ENCODE measurements at regions not wholly inside any gene's neighbourhood (a gene's known extent, or its start where the extent isn't known, plus 50 kb on each side); places are given as distances from the start of the nearest gene placed in this dataset.

DNA sequence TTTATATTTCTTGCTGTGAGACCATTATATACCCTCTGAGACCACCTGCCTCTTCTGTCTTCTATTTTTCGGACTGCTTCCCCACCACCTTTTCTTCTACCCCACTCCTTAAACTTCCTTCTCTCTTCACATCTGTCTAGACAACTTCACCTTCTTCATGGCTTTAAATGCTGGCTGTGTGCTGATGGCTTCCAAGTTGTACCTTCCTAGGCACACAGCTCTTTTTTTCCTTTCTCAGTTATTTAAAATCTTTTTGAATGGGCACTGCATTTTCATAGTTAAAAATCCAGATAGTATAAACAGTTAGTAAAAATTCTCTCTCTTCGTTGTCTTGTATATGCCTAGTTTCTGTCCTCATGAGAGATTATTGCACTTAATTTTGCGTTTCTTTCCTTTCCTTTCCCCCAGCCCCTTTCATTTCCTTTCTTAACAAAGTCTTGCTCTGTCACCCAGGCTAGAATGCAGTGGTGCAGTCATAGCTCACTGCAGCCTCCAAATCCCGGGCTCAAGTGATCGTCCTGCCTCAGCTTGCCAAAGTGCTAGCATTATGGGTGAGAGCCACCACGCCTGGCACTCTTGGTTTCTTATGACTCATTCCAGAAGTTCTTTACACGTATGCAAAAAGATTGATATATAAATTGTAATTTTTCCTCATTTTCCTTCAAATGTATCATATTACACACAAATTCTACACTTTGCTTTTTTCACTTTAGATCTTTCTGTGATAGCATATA, 114.3 kb downstream of the NPIPB5 start:
- CTCF ChIA-PET: no interaction called here
- Histone ChIP-seq H3K9me3 (ENCODE audit: control extremely low read depth in 1 of 5, control insufficient read depth in 4 of 5, insufficient read depth in 2 of 5, low read depth in 1 of 5, low read length in 4 of 5) (peaks cover 0 to 3% (median 0%) of the 10 kb centered on the region in 5 experiments), H3K36me3 (ENCODE audit: control insufficient read depth in 4 of 4, insufficient read depth in 4 of 4, low read length in 3 of 4) (no peaks in the 10 kb centered on the region), H3K4me3 (ENCODE audit: control insufficient read depth in 1 of 7, extremely low read depth in 1 of 7, insufficient read depth in 4 of 7, low read depth in 2 of 7, low read length in 6 of 7) (no peak overlapping the region), H3K27ac (ENCODE audit: insufficient read depth in 1 of 2, low read depth in 1 of 2, low read length in 2 of 2, poor library complexity in 1 of 2, severe bottlenecking in 2 of 2) (no peak overlapping the region), H3K4me1 (ENCODE audit: control extremely low read depth in 1 of 4, control insufficient read depth in 4 of 4, insufficient read depth in 4 of 4, low read length in 3 of 4) (no peaks in the 10 kb centered on the region), H3K27me3 (replicated peaks in 2 of 5; ENCODE audit: control insufficient read depth in 4 of 5, insufficient read depth in 5 of 5, low read length in 4 of 5) (peaks cover 0 to 15% (median 8%) of the 10 kb centered on the region in 5 experiments)
- WGBS (ENCODE audit: insufficient coverage): 88% methylated on average over 6 of the region's 7 CpGs
- no peak for DNase-seq
- POLR2A ChIA-PET: no interaction called here

DNA sequence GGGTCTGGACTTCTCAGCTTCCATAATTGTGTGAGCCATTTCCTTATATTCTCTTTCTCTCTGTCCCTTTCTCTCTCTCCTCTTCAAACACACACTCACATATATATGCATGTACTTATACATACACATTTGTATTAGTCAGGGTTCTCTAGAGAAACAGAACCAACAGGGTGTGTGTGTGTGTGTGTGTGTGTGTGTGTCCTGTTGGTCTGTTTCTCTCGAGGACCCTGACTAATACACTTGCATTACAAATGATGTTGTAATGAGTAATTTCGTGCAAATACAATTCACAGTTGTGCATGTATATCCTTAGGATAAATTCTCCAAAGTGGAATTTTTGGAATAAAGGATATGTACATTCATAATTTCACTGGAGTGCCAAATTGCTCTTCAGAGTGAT, 115.3 kb downstream of the NPIPB5 start:
- POLR2A ChIA-PET: no interaction called here
- Histone ChIP-seq H3K36me3 (ENCODE audit: control insufficient read depth in 4 of 4, insufficient read depth in 4 of 4, low read length in 3 of 4) (no peaks in the 10 kb centered on the region), H3K27me3 (replicated peaks in 2 of 5; ENCODE audit: control insufficient read depth in 4 of 5, insufficient read depth in 5 of 5, low read length in 4 of 5) (peaks cover 0 to 11% (median 4%) of the 10 kb centered on the region in 5 experiments), H3K4me1 (ENCODE audit: control extremely low read depth in 1 of 4, control insufficient read depth in 4 of 4, insufficient read depth in 4 of 4, low read length in 3 of 4) (no peaks in the 10 kb centered on the region), H3K9me3 (ENCODE audit: control extremely low read depth in 1 of 5, control insufficient read depth in 4 of 5, insufficient read depth in 2 of 5, low read depth in 1 of 5, low read length in 4 of 5) (peaks cover 0 to 3% (median 0%) of the 10 kb centered on the region in 5 experiments), H3K4me3 (ENCODE audit: control insufficient read depth in 1 of 7, extremely low read depth in 1 of 7, insufficient read depth in 4 of 7, low read depth in 2 of 7, low read length in 6 of 7) (no peak overlapping the region), H3K27ac (ENCODE audit: insufficient read depth in 1 of 2, low read depth in 1 of 2, low read length in 2 of 2, poor library complexity in 1 of 2, severe bottlenecking in 2 of 2) (no peak overlapping the region)
- 74% methylated on average over 2 of the region's 2 CpGs for WGBS (ENCODE audit: insufficient coverage)
- DNase-seq: no peak
- CTCF ChIA-PET: interaction anchor here (0.5 kb wide), 1 partner anchor 1915 kb away, joined by 3 read pairs; no protein-coding TSS in a partner anchor

GRCh38 chr16:22627043-22627442, 116.4 kb downstream of the NPIPB5 start:
- Histone ChIP-seq H3K27me3 (replicated peaks in 2 of 5; ENCODE audit: control insufficient read depth in 4 of 5, insufficient read depth in 5 of 5, low read length in 4 of 5) (peaks cover 0 to 11% (median 3%) of the 10 kb centered on the region in 5 experiments), H3K4me3 (ENCODE audit: control insufficient read depth in 1 of 7, extremely low read depth in 1 of 7, insufficient read depth in 4 of 7, low read depth in 2 of 7, low read length in 6 of 7) (no peak overlapping the region), H3K36me3 (ENCODE audit: control insufficient read depth in 4 of 4, insufficient read depth in 4 of 4, low read length in 3 of 4) (no peaks in the 10 kb centered on the region), H3K9me3 (ENCODE audit: control extremely low read depth in 1 of 5, control insufficient read depth in 4 of 5, insufficient read depth in 2 of 5, low read depth in 1 of 5, low read length in 4 of 5) (peaks cover 0 to 3% (median 0%) of the 10 kb centered on the region in 5 experiments), H3K4me1 (ENCODE audit: control extremely low read depth in 1 of 4, control insufficient read depth in 4 of 4, insufficient read depth in 4 of 4, low read length in 3 of 4) (no peaks in the 10 kb centered on the region), H3K27ac (ENCODE audit: insufficient read depth in 1 of 2, low read depth in 1 of 2, low read length in 2 of 2, poor library complexity in 1 of 2, severe bottlenecking in 2 of 2) (no peak overlapping the region)
- DNase-seq: no peak
- CTCF ChIA-PET: no interaction called here
- POLR2A ChIA-PET: no interaction called here
- 96% methylated on average over 5 of the region's 5 CpGs for WGBS (ENCODE audit: insufficient coverage)

DNA sequence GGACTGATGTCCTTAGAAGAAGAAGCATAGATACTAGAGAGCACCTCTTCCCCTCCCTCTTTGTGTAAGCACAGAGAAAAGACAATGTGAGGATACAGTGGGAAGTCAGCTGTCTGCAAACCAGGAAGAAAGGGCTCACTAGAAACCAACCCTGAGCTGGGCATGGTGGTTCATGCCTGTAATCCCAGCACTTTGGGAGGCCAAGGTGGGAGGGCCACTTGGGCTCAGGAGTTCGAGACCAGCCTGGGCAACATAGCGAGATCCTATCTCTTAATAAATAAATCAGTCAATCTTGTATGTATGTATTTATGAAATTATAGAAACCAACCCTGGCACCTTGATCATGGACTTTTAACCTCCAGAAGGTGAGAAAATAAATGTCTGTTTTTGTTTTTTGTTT, 118.3 kb downstream of the NPIPB5 start:
- WGBS (ENCODE audit: insufficient coverage): no CpG with 5 or more reads among the region's 2 CpGs
- POLR2A ChIA-PET: no interaction called here

GRCh38 chr16:22630242-22630641, 119.6 kb downstream of the NPIPB5 start:
- ChIA-PET CTCF (no interaction called here), POLR2A (no interaction called here)
- H3K27ac ChIP-seq (ENCODE audit: insufficient read depth in 1 of 2, low read depth in 1 of 2, low read length in 2 of 2, poor library complexity in 1 of 2, severe bottlenecking in 2 of 2): no peak overlapping the region
- peaks cover 0 to 3% (median 0%) of the 10 kb centered on the region in 5 experiments for H3K9me3 ChIP-seq (ENCODE audit: control extremely low read depth in 1 of 5, control insufficient read depth in 4 of 5, insufficient read depth in 2 of 5, low read depth in 1 of 5, low read length in 4 of 5)
- peaks cover 0 to 12% (median 5%) of the 10 kb centered on the region in 5 experiments for H3K27me3 ChIP-seq (replicated peaks in 2 of 5; ENCODE audit: control insufficient read depth in 4 of 5, insufficient read depth in 5 of 5, low read length in 4 of 5)
- no peaks in the 10 kb centered on the region for H3K36me3 ChIP-seq (ENCODE audit: control insufficient read depth in 4 of 4, insufficient read depth in 4 of 4, low read length in 3 of 4)
- DNase-seq: no peak
- no peaks in the 10 kb centered on the region for H3K4me1 ChIP-seq (ENCODE audit: control extremely low read depth in 1 of 4, control insufficient read depth in 4 of 4, insufficient read depth in 4 of 4, low read length in 3 of 4)
- 95% methylated on average over 4 of the region's 4 CpGs for WGBS (ENCODE audit: insufficient coverage)
- no peak overlapping the region for H3K4me3 ChIP-seq (ENCODE audit: control insufficient read depth in 1 of 7, extremely low read depth in 1 of 7, insufficient read depth in 4 of 7, low read depth in 2 of 7, low read length in 6 of 7)

More for the DNA sequence above, 118.3 kb downstream of the NPIPB5 start:
- no peaks in the 10 kb centered on the region for H3K36me3 ChIP-seq (ENCODE audit: control insufficient read depth in 4 of 4, insufficient read depth in 4 of 4, low read length in 3 of 4)
- DNase-seq: no peak
- peaks cover 0 to 3% (median 0%) of the 10 kb centered on the region in 5 experiments for H3K9me3 ChIP-seq (ENCODE audit: control extremely low read depth in 1 of 5, control insufficient read depth in 4 of 5, insufficient read depth in 2 of 5, low read depth in 1 of 5, low read length in 4 of 5)
- H3K27me3 ChIP-seq (replicated peaks in 2 of 5; ENCODE audit: control insufficient read depth in 4 of 5, insufficient read depth in 5 of 5, low read length in 4 of 5): peaks cover 0 to 11% (median 1%) of the 10 kb centered on the region in 5 experiments
- no peak overlapping the region for H3K27ac ChIP-seq (ENCODE audit: insufficient read depth in 1 of 2, low read depth in 1 of 2, low read length in 2 of 2, poor library complexity in 1 of 2, severe bottlenecking in 2 of 2)
- CTCF ChIA-PET: no interaction called here
- no peak overlapping the region for H3K4me3 ChIP-seq (ENCODE audit: control insufficient read depth in 1 of 7, extremely low read depth in 1 of 7, insufficient read depth in 4 of 7, low read depth in 2 of 7, low read length in 6 of 7)
- H3K4me1 ChIP-seq (ENCODE audit: control extremely low read depth in 1 of 4, control insufficient read depth in 4 of 4, insufficient read depth in 4 of 4, low read length in 3 of 4): no peaks in the 10 kb centered on the region

DNA sequence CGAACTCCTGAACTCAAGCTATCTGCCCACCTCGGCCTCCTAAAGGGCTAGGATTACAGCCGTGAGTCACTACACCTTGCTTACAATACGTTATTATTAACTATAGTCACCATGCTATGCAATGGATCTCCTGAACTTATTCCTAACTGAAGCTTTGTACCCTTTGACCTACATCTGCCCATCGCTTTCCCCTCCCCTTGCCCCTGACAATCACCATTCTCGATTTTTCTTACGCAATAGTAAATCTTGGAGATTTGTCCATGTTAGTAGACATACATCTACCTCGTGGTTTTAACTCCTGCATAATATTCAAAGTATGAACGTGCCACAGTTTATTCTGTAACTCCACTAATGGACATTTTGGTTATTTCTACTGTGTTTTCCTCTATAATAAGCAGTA, 120.6 kb downstream of the NPIPB5 start:
- Histone ChIP-seq H3K27me3 (replicated peaks in 2 of 5; ENCODE audit: control insufficient read depth in 4 of 5, insufficient read depth in 5 of 5, low read length in 4 of 5) (peaks cover 0 to 14% (median 12%) of the 10 kb centered on the region in 5 experiments), H3K9me3 (ENCODE audit: control extremely low read depth in 1 of 5, control insufficient read depth in 4 of 5, insufficient read depth in 2 of 5, low read depth in 1 of 5, low read length in 4 of 5) (no peaks in the 10 kb centered on the region), H3K27ac (ENCODE audit: insufficient read depth in 1 of 2, low read depth in 1 of 2, low read length in 2 of 2, poor library complexity in 1 of 2, severe bottlenecking in 2 of 2) (no peak overlapping the region), H3K4me3 (ENCODE audit: control insufficient read depth in 1 of 7, extremely low read depth in 1 of 7, insufficient read depth in 4 of 7, low read depth in 2 of 7, low read length in 6 of 7) (no peak overlapping the region), H3K36me3 (ENCODE audit: control insufficient read depth in 4 of 4, insufficient read depth in 4 of 4, low read length in 3 of 4) (no peaks in the 10 kb centered on the region), H3K4me1 (ENCODE audit: control extremely low read depth in 1 of 4, control insufficient read depth in 4 of 4, insufficient read depth in 4 of 4, low read length in 3 of 4) (no peaks in the 10 kb centered on the region)
- DNase-seq: no peak
- ChIA-PET CTCF (interaction anchor here (1.0 kb wide), 1 partner anchor 11 kb away, joined by 4 read pairs; no protein-coding TSS in a partner anchor), POLR2A (no interaction called here)
- WGBS (ENCODE audit: insufficient coverage): 91% methylated on average over 9 of the region's 9 CpGs

DNA sequence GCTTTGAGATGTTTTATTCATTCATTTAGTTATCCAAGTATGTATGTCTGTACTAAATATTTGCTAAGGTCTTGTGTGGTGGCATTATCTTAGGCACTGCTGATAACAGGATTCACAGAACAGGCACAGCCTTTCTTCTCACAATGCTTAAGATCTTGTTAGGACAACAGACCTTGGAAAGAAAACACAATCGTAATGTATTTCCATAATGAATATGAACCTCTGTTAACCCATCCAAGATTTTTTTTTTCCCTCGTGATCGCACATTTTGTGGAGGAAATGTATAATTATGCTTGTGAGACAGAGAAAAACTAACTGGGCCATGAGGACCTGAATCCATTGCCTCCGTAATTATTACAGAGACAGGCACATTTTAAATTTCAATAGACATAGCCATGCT, 121.9 kb downstream of the NPIPB5 start:
- CTCF ChIA-PET: no interaction called here
- WGBS (ENCODE audit: insufficient coverage): no CpG with 5 or more reads among the region's 4 CpGs

More for the DNA sequence above, 121.9 kb downstream of the NPIPB5 start:
- H3K27me3 ChIP-seq (replicated peaks in 2 of 5; ENCODE audit: control insufficient read depth in 4 of 5, insufficient read depth in 5 of 5, low read length in 4 of 5): peaks cover 0 to 17% (median 12%) of the 10 kb centered on the region in 5 experiments
- H3K9me3 ChIP-seq (ENCODE audit: control extremely low read depth in 1 of 5, control insufficient read depth in 4 of 5, insufficient read depth in 2 of 5, low read depth in 1 of 5, low read length in 4 of 5): peaks cover 0 to 4% (median 0%) of the 10 kb centered on the region in 5 experiments
- POLR2A ChIA-PET: no interaction called here
- H3K36me3 ChIP-seq (ENCODE audit: control insufficient read depth in 4 of 4, insufficient read depth in 4 of 4, low read length in 3 of 4): no peaks in the 10 kb centered on the region
- H3K4me3 ChIP-seq (ENCODE audit: control insufficient read depth in 1 of 7, extremely low read depth in 1 of 7, insufficient read depth in 4 of 7, low read depth in 2 of 7, low read length in 6 of 7): no peak overlapping the region
- H3K4me1 ChIP-seq (ENCODE audit: control extremely low read depth in 1 of 4, control insufficient read depth in 4 of 4, insufficient read depth in 4 of 4, low read length in 3 of 4): no peaks in the 10 kb centered on the region
- H3K27ac ChIP-seq (ENCODE audit: insufficient read depth in 1 of 2, low read depth in 1 of 2, low read length in 2 of 2, poor library complexity in 1 of 2, severe bottlenecking in 2 of 2): no peak overlapping the region
- no peak for DNase-seq
